MCF 10A (cell line): ENCODE measurements at regions not wholly inside any gene's neighbourhood (a gene's known extent, or its start where the extent isn't known, plus 50 kb on each side); places are given as distances from the start of the nearest gene placed in this dataset.

Source experiments
- BruUV-seq: library from RNA; stranded (reverse); fragments of 400-500 nt; replicated peaks from 2 replicates; lab custom pipeline; 2021; lab: Mats Ljungman, UMichigan
- CTCF ChIA-PET: fragments of 300-600 bp; sonication (Branson Sonifier 250); formaldehyde crosslinking; extraction: SDS; loops from one replicate; lab custom pipeline; 2021; ENCODE audit warnings: antibody characterized with exemption, inconsistent platforms; lab: Yijun Ruan, JAX
- POLR2A ChIA-PET: fragments of 300-600, 350-650 bp; sonication (Branson Sonifier 250); formaldehyde crosslinking; extraction: SDS; loops from one replicate; lab custom pipeline; 2020; ENCODE audit warnings: antibody characterized with exemption, inconsistent platforms; lab: Yijun Ruan, JAX
- DNase-seq: peaks from one replicate; pipeline ENCODE4 v3.0.0-alpha.2; 2018; ENCODE audit not compliant: unreplicated experiment
- H3K27ac Mint-ChIP-seq: one replicate; pipeline ENCODE4 v1.8.0; 2022; ENCODE audit warnings: mild to moderate bottlenecking, low read depth, mixed read lengths; ENCODE audit not compliant: unreplicated experiment
- H3K27me3 Mint-ChIP-seq: one replicate; pipeline ENCODE4 v1.8.0; 2022; ENCODE audit warnings: mixed read lengths; ENCODE audit not compliant: insufficient read depth, unreplicated experiment
- H3K36me3 Mint-ChIP-seq: one replicate; pipeline ENCODE4 v1.8.0; 2022; ENCODE audit warnings: mild to moderate bottlenecking, moderate library complexity, mixed read lengths; ENCODE audit not compliant: insufficient read depth, unreplicated experiment
- H3K4me1 Mint-ChIP-seq: one replicate; pipeline ENCODE4 v1.8.0; 2022; ENCODE audit warnings: mixed read lengths; ENCODE audit not compliant: insufficient read depth, unreplicated experiment
- H3K4me3 Mint-ChIP-seq: one replicate; pipeline ENCODE4 v1.8.0; 2022; ENCODE audit warnings: mild to moderate bottlenecking, moderate library complexity, mixed read lengths; ENCODE audit not compliant: unreplicated experiment
- H3K9me3 Mint-ChIP-seq: one replicate; pipeline ENCODE4 v1.8.0; 2022; ENCODE audit warnings: mixed read lengths; ENCODE audit not compliant: unreplicated experiment
- intact Hi-C: fragments of 100-400 bp; cut with micrococcal nuclease; formaldehyde crosslinking; loops from 2 replicates; pipeline ENCODE4 v1.14.1; 2022
- TF ChIP-seq, protein P1 (sequence below): fragments of 200-600 bp; IDR thresholded peaks from one replicate; pipeline ENCODE4 v1.8.0; 2022; ENCODE audit warnings: antibody characterized with exemption, mild to moderate bottlenecking; ENCODE audit not compliant: unreplicated experiment

DNA sequence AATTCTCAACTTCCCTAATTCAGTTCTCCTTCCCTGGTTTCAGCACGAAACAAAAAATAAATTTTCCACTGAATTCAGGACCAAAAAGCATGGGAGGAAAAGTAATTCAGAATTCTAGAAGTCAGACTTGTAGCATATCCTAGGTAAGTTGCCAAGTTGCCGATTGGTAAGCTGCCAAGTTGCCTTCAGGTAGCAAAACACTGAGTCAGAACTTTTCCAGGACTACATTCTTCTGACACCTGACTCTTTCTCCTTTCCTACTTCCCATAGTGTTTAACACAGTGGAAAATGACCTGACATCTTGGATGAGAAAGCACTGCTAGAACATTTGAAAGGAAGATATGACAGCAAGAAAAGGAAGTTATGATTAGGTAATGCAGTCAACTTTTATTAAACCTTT is 322.8 kb downstream of the SPATA17 start:
- BruUV-seq = no TSS peak
- Mint-ChIP-seq H3K4me1 (peaks cover 14% of the 10 kb centered on the region), H3K4me3 (no peak overlapping the region), H3K36me3 (no peaks in the 10 kb centered on the region), H3K9me3 (no peaks in the 10 kb centered on the region), H3K27me3 (peaks cover 20% of the 10 kb centered on the region), H3K27ac (no peak overlapping the region)
- ChIA-PET CTCF (interaction anchor here (0.7 to 1.3 kb wide), 4 partner anchors 40 to 135 kb away, joined by 3 read pairs; no protein-coding TSS in a partner anchor), POLR2A (interaction anchor here (0.5 to 1.1 kb wide), 5 partner anchors 8 to 323 kb away, joined by 3 to 4 read pairs (median 3); partner anchors contain the start of genes GPATCH2 and SPATA17)
- TF ChIP-seq, protein P1, sequence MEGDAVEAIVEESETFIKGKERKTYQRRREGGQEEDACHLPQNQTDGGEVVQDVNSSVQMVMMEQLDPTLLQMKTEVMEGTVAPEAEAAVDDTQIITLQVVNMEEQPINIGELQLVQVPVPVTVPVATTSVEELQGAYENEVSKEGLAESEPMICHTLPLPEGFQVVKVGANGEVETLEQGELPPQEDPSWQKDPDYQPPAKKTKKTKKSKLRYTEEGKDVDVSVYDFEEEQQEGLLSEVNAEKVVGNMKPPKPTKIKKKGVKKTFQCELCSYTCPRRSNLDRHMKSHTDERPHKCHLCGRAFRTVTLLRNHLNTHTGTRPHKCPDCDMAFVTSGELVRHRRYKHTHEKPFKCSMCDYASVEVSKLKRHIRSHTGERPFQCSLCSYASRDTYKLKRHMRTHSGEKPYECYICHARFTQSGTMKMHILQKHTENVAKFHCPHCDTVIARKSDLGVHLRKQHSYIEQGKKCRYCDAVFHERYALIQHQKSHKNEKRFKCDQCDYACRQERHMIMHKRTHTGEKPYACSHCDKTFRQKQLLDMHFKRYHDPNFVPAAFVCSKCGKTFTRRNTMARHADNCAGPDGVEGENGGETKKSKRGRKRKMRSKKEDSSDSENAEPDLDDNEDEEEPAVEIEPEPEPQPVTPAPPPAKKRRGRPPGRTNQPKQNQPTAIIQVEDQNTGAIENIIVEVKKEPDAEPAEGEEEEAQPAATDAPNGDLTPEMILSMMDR = no peak
- peak; percentile 97 for DNase-seq
- intact Hi-C loops = no loop called here

DNA sequence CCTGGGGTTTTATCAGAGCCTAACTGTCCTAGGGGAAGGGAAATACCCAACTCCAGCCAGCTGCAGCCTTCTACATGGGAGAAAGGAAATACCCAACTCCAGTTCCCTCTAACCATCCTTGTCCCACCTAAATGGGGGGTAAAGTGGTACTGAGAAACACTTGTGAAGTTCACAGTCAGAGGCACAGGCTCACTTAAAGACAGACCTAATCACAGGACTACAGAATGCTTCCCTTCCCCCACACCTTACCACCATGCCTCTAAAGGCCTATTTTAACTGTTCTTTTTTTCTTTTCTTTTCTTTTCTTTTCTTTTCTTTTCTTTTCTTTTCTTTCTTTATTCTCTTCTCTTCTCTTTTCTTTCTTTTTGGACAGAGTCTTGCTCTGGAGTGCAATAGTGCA is 324.6 kb downstream of the SPATA17 start:
- intact Hi-C loops = no loop called here
- BruUV-seq = no TSS peak

DNA sequence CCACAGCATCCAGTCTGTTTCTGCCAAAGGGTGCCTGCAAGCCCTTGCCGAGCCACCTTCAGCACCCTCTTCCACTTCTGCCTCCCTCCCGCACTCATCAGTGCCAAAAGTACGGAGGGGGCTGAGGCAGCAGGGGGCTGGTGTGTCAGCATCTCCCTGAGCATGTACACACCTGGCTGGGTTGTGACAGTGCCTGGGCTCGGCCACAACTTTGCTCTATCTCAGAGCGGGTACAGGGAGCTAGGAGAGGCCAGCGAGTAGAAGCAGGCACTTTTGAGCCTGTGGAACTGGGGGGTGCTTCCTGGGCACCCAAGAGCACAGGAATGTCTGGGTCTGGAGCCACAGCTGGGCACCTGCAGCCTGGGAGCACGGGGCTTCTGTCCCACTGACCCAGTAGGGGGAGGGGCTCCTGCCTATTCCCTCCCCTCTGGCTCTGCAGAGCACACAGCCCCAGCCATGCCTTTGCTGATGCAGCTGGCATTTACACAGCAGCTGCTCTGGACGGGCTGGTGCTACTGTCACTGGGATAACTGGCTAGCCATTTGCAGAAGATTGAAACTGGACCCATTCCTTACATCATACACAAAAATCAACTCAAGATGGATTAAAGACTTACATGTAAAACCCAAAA is 319.8 kb upstream of the RRP15 start:
- no TSS peak for BruUV-seq
- peaks cover 41% of the 10 kb centered on the region for H3K27me3 Mint-ChIP-seq
- no peaks in the 10 kb centered on the region for H3K36me3 Mint-ChIP-seq
- ChIA-PET POLR2A (no interaction called here), CTCF (interaction anchor here (1.9 kb wide), 1 partner anchor 10 kb away, joined by 6 read pairs; no protein-coding TSS in a partner anchor)
- no peaks in the 10 kb centered on the region for H3K9me3 Mint-ChIP-seq
- intact Hi-C loops = no loop called here
- no peak overlapping the region for H3K27ac Mint-ChIP-seq
- no peak overlapping the region for H3K4me3 Mint-ChIP-seq
- TF ChIP-seq, protein P1 = no peak
- no peaks in the 10 kb centered on the region for H3K4me1 Mint-ChIP-seq
- DNase-seq = no peak

More for the DNA sequence above, 324.6 kb downstream of the SPATA17 start:
- Mint-ChIP-seq H3K4me1 (peaks cover 14% of the 10 kb centered on the region), H3K4me3 (no peak overlapping the region), H3K27me3 (peaks cover 20% of the 10 kb centered on the region), H3K36me3 (no peaks in the 10 kb centered on the region), H3K9me3 (no peaks in the 10 kb centered on the region), H3K27ac (no peak overlapping the region)
- no peak for DNase-seq
- CTCF ChIA-PET = no interaction called here
- TF ChIP-seq, protein P1 = no peak
- POLR2A ChIA-PET = no interaction called here

DNA sequence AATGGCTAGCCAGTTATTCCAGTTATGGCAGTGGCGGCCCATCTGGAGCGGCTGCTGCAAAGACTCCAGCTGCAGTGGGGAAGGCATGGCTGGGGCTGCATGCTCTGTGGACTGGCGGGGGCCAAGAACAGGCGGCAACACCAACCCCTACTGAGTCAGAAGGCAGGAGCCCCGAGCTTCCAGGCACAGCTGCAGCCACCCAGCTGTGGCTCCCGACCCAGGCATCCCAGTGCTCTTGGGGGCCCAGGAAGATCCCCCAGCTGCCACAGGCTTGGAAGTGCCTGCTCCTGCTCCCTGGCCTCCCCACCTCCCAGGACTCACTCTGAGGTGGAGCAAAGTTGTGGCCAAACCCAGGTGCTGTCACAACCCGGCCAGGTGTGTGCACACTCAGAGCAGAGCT is 317.0 kb upstream of the RRP15 start:
- H3K9me3 Mint-ChIP-seq = no peaks in the 10 kb centered on the region
- H3K4me1 Mint-ChIP-seq = no peaks in the 10 kb centered on the region
- H3K27ac Mint-ChIP-seq = no peak overlapping the region
- BruUV-seq = no TSS peak
- H3K4me3 Mint-ChIP-seq = no peak overlapping the region
- intact Hi-C loops = no loop called here
- no peaks in the 10 kb centered on the region for H3K36me3 Mint-ChIP-seq
- H3K27me3 Mint-ChIP-seq = peaks cover 45% of the 10 kb centered on the region
- POLR2A ChIA-PET = no interaction called here
- TF ChIP-seq, protein P1 = no peak
- no peak for DNase-seq
- CTCF ChIA-PET = interaction anchor here (0.7 kb wide), 1 partner anchor 31 kb away, joined by 3 read pairs; no protein-coding TSS in a partner anchor
